ENCODE measurements at regions not wholly inside any gene's neighbourhood (a gene's known extent, or its start where the extent isn't known, plus 50 kb on each side); places are given as distances from the start of the nearest gene placed in this dataset.

- TF ChIP-seq CTCF (IDR thresholded peaks at IDR 0.05; ENCODE audit: low read length) (no peak), EZH2 (IDR thresholded peaks at IDR 0.05; ENCODE audit: borderline replicate concordance, low read length) (no peak)
Measured at GRCh38 chr2:18133310-18133709, 254.8 kb downstream of the KCNS3 start.
